Breast epithelium (tissue), 3 donors: ENCODE measurements at regions not wholly inside any gene's neighbourhood (a gene's known extent, or its start where the extent isn't known, plus 50 kb on each side); places are given as distances from the start of the nearest gene placed in this dataset.

Source experiments
- CTCF ChIP-seq, 3 donors: fragments of 450-650 bp; IDR thresholded peaks; one replicate each; pipeline ENCODE4 v1.5.1; 2016 to 2017; ENCODE audit warnings: antibody characterized with exemption in 3 of 3, mild to moderate bottlenecking in 3 of 3, moderate library complexity in 3 of 3
- POLR2AphosphoS5 ChIP-seq, 3 donors: sonication (generic); formaldehyde crosslinking; IDR thresholded peaks; one replicate each; pipeline ENCODE4 v1.6.1; 2017; ENCODE audit warnings: antibody characterized with exemption in 3 of 3

- TF ChIP-seq CTCF (IDR thresholded peaks at IDR 0.05) (no peak), POLR2AphosphoS5 (IDR thresholded peaks at IDR 0.05) (no peak)
These were observed 162.2 kb downstream of the VGLL3 start for GRCh38 chr3:86828751-86829150.
